ENCODE measurements at regions not wholly inside any gene's neighbourhood (a gene's known extent, or its start where the extent isn't known, plus 50 kb on each side); places are given as distances from the start of the nearest gene placed in this dataset.

DNA sequence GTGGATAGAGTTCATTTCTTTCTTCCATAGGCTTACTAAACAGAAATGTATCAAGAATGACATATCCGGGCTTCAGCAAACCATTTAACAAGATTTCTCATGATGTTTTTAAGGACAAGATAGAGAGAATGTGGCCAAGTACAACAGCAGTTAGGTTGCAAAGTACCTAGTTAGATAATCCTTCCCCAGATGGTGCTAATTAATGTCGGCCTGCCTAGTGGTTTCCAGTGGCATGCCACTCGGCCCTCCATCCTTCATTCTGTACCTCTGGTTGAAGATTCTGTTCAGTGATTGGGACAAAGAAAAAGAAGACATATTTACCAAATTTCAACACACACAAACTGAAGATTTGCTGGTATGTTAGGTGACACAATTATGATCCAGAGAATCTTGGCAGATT, 212.1 kb downstream of the MACC1 start:
- no peak for TF ChIP-seq POLR2AphosphoS5 (IDR thresholded peaks at IDR 0.05)
- TF ChIP-seq, protein P1, sequence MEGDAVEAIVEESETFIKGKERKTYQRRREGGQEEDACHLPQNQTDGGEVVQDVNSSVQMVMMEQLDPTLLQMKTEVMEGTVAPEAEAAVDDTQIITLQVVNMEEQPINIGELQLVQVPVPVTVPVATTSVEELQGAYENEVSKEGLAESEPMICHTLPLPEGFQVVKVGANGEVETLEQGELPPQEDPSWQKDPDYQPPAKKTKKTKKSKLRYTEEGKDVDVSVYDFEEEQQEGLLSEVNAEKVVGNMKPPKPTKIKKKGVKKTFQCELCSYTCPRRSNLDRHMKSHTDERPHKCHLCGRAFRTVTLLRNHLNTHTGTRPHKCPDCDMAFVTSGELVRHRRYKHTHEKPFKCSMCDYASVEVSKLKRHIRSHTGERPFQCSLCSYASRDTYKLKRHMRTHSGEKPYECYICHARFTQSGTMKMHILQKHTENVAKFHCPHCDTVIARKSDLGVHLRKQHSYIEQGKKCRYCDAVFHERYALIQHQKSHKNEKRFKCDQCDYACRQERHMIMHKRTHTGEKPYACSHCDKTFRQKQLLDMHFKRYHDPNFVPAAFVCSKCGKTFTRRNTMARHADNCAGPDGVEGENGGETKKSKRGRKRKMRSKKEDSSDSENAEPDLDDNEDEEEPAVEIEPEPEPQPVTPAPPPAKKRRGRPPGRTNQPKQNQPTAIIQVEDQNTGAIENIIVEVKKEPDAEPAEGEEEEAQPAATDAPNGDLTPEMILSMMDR (IDR thresholded peaks at IDR 0.05) = no peak
- TF ChIP-seq POLR2A (IDR thresholded peaks at IDR 0.05) = no peak

All from gastroesophageal sphincter (tissue), 3 donors.